ENCODE measurements at regions not wholly inside any gene's neighbourhood (a gene's known extent, or its start where the extent isn't known, plus 50 kb on each side); places are given as distances from the start of the nearest gene placed in this dataset.

DNA sequence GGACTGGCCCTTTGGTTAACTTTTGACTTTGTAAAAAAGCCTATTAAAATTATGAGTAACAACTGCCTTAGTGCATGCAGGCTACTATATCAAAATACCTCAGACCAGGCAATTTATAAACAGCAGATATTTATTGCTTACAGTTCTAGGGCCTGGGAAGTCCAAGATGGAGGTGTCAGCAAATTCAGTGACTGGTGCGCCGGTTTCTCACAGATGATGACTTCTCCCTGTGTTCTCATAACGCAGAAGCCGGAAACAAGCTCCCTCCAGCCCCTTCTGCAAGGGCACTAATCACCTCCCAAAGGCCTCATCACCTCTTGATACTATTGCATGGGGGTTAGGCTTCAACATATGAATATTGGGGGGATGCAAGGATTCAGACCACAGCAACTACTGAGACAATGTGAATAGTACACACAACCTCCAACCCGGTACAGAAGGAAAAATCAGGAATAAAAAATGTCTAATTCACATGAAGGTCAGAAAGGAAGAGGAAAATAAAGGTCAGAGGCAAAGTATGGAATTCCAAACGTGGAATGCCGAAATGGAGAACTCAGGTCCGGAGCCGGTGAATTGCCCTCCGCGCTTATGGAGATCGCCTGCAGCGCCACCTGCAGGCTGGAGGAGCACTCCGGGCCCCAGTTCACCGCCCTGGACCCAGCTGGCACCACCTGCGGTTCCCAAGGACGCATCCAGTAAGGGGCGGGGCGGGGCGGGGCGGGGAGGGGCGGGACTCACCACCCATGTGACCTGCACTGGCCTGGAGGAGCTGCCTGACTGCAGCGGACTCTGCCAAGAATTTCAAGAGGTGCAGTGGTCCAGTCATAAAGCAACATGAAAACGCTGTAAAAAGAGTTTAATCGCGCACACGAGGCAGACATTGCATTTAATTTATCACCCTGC, 203.4 kb downstream of the KIF26A start (continued):
- TF ChIP-seq, protein P1, sequence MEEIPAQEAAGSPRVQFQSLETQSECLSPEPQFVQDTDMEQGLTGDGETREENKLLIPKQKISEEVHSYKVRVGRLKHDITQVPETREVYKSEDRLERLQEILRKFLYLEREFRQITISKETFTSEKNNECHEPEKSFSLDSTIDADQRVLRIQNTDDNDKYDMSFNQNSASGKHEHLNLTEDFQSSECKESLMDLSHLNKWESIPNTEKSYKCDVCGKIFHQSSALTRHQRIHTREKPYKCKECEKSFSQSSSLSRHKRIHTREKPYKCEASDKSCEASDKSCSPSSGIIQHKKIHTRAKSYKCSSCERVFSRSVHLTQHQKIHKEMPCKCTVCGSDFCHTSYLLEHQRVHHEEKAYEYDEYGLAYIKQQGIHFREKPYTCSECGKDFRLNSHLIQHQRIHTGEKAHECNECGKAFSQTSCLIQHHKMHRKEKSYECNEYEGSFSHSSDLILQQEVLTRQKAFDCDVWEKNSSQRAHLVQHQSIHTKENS (CRISPR knock-in tag; IDR thresholded peaks at IDR 0.05), result no peak
- no peak for TF ChIP-seq MED1 (CRISPR knock-in tag; IDR thresholded peaks at IDR 0.05; ENCODE audit: borderline replicate concordance)
- TF ChIP-seq, protein P2, sequence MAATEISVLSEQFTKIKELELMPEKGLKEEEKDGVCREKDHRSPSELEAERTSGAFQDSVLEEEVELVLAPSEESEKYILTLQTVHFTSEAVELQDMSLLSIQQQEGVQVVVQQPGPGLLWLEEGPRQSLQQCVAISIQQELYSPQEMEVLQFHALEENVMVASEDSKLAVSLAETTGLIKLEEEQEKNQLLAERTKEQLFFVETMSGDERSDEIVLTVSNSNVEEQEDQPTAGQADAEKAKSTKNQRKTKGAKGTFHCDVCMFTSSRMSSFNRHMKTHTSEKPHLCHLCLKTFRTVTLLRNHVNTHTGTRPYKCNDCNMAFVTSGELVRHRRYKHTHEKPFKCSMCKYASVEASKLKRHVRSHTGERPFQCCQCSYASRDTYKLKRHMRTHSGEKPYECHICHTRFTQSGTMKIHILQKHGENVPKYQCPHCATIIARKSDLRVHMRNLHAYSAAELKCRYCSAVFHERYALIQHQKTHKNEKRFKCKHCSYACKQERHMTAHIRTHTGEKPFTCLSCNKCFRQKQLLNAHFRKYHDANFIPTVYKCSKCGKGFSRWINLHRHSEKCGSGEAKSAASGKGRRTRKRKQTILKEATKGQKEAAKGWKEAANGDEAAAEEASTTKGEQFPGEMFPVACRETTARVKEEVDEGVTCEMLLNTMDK (IDR thresholded peaks at IDR 0.05; ENCODE audit: borderline replicate concordance, insufficient read depth, low read depth, low read length, poor library complexity, severe bottlenecking), result peak; percentile 31
- no peak for TF ChIP-seq KHSRP (IDR thresholded peaks at IDR 0.05)
- no peak for TF ChIP-seq ZFP36 (IDR thresholded peaks at IDR 0.05; ENCODE audit: low read depth, low read length, partially characterized antibody)
- no peak for TF ChIP-seq RAD51 (IDR thresholded peaks at IDR 0.05; ENCODE audit: borderline replicate concordance, low read depth)
- TF ChIP-seq SRSF3 (IDR thresholded peaks at IDR 0.05; ENCODE audit: insufficient read depth, low read length), result no peak
- TF ChIP-seq, protein P3, sequence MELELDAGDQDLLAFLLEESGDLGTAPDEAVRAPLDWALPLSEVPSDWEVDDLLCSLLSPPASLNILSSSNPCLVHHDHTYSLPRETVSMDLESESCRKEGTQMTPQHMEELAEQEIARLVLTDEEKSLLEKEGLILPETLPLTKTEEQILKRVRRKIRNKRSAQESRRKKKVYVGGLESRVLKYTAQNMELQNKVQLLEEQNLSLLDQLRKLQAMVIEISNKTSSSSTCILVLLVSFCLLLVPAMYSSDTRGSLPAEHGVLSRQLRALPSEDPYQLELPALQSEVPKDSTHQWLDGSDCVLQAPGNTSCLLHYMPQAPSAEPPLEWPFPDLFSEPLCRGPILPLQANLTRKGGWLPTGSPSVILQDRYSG (tag; conservative IDR thresholded peaks at IDR 0.05; ENCODE audit: low read depth), result no peak
- TF ChIP-seq, protein P4, sequence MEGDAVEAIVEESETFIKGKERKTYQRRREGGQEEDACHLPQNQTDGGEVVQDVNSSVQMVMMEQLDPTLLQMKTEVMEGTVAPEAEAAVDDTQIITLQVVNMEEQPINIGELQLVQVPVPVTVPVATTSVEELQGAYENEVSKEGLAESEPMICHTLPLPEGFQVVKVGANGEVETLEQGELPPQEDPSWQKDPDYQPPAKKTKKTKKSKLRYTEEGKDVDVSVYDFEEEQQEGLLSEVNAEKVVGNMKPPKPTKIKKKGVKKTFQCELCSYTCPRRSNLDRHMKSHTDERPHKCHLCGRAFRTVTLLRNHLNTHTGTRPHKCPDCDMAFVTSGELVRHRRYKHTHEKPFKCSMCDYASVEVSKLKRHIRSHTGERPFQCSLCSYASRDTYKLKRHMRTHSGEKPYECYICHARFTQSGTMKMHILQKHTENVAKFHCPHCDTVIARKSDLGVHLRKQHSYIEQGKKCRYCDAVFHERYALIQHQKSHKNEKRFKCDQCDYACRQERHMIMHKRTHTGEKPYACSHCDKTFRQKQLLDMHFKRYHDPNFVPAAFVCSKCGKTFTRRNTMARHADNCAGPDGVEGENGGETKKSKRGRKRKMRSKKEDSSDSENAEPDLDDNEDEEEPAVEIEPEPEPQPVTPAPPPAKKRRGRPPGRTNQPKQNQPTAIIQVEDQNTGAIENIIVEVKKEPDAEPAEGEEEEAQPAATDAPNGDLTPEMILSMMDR (IDR thresholded peaks at IDR 0.05 in 2 of 3, conservative IDR thresholded peaks at IDR 0.05 in 1 of 3; ENCODE audit: insufficient read depth in 2 of 3, low read depth in 1 of 3, low read length in 3 of 3), result peak; percentile 34 to 49 (median 39); a peak in 4 of 6 replicates
- no peak for TF ChIP-seq TAF7 (tag; IDR thresholded peaks at IDR 0.05)
- TF ChIP-seq, protein P5, sequence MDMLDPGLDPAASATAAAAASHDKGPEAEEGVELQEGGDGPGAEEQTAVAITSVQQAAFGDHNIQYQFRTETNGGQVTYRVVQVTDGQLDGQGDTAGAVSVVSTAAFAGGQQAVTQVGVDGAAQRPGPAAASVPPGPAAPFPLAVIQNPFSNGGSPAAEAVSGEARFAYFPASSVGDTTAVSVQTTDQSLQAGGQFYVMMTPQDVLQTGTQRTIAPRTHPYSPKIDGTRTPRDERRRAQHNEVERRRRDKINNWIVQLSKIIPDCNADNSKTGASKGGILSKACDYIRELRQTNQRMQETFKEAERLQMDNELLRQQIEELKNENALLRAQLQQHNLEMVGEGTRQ (CRISPR knock-in tag; IDR thresholded peaks at IDR 0.05), result peak; percentile 45; the same call in 1 of the 2 replicates
- peak in 1 of 2 experiments; percentile 83; a peak in 1 of 4 replicates for TF ChIP-seq SRF (CRISPR knock-in tag; IDR thresholded peaks at IDR 0.05)

All from K562 (cell line).